MCF 10A (cell line): ENCODE measurements at regions not wholly inside any gene's neighbourhood (a gene's known extent, or its start where the extent isn't known, plus 50 kb on each side); places are given as distances from the start of the nearest gene placed in this dataset.

ENCODE experiments used
- BruUV-seq: library from RNA; stranded (reverse); fragments of 400-500 nt; replicated peaks from 2 replicates; lab custom pipeline; 2021; lab: Mats Ljungman, UMichigan
- CTCF ChIA-PET: fragments of 300-600 bp; sonication (Branson Sonifier 250); formaldehyde crosslinking; extraction: SDS; loops from one replicate; lab custom pipeline; 2021; ENCODE audit warnings: antibody characterized with exemption, inconsistent platforms; lab: Yijun Ruan, JAX
- POLR2A ChIA-PET: fragments of 300-600, 350-650 bp; sonication (Branson Sonifier 250); formaldehyde crosslinking; extraction: SDS; loops from one replicate; lab custom pipeline; 2020; ENCODE audit warnings: antibody characterized with exemption, inconsistent platforms; lab: Yijun Ruan, JAX
- DNase-seq: peaks from one replicate; pipeline ENCODE4 v3.0.0-alpha.2; 2018; ENCODE audit not compliant: unreplicated experiment
- H3K27ac Mint-ChIP-seq: one replicate; pipeline ENCODE4 v1.8.0; 2022; ENCODE audit warnings: mild to moderate bottlenecking, low read depth, mixed read lengths; ENCODE audit not compliant: unreplicated experiment
- H3K27me3 Mint-ChIP-seq: one replicate; pipeline ENCODE4 v1.8.0; 2022; ENCODE audit warnings: mixed read lengths; ENCODE audit not compliant: insufficient read depth, unreplicated experiment
- H3K36me3 Mint-ChIP-seq: one replicate; pipeline ENCODE4 v1.8.0; 2022; ENCODE audit warnings: mild to moderate bottlenecking, moderate library complexity, mixed read lengths; ENCODE audit not compliant: insufficient read depth, unreplicated experiment
- H3K4me1 Mint-ChIP-seq: one replicate; pipeline ENCODE4 v1.8.0; 2022; ENCODE audit warnings: mixed read lengths; ENCODE audit not compliant: insufficient read depth, unreplicated experiment
- H3K4me3 Mint-ChIP-seq: one replicate; pipeline ENCODE4 v1.8.0; 2022; ENCODE audit warnings: mild to moderate bottlenecking, moderate library complexity, mixed read lengths; ENCODE audit not compliant: unreplicated experiment
- H3K9me3 Mint-ChIP-seq: one replicate; pipeline ENCODE4 v1.8.0; 2022; ENCODE audit warnings: mixed read lengths; ENCODE audit not compliant: unreplicated experiment
- intact Hi-C: fragments of 100-400 bp; cut with micrococcal nuclease; formaldehyde crosslinking; loops from 2 replicates; pipeline ENCODE4 v1.14.1; 2022
- TF ChIP-seq, protein P1 (sequence below): fragments of 200-600 bp; IDR thresholded peaks from one replicate; pipeline ENCODE4 v1.8.0; 2022; ENCODE audit warnings: antibody characterized with exemption, mild to moderate bottlenecking; ENCODE audit not compliant: unreplicated experiment

DNA sequence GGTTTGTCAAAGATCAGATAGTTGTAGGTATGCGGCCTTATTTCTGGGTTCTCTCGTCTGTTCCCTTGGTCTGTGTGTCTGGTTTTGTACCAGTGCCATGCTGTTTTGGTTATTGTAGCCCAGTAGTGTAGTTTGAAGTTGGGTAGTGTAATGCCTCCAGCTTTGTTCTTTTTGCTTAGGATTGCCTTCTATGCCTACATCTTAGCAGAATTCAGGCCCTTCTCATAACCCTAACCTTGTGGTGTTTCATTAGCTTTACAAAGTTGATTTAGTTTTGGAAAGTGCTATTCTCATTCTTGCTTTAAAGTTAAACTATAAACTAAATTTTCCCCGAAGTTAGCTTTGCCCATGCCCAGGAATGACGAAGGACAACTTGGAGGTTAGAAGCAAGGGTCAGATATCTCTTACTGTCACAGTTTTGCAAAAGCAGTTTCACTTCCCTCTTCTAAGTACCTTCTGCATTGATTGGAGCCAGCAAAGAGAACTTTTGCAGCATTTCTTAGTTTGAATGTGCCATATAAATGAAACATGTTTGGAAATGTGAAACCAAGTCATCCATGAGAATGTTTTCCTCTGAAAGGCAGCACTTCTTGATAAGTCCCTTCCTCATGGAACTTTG lies 274.3 kb upstream of the DMRT1 start:
- Mint-ChIP-seq H3K36me3 (peaks cover 30% of the 10 kb centered on the region), H3K4me1 (peaks cover 15% of the 10 kb centered on the region), H3K4me3 (no peak overlapping the region), H3K27ac (peak overlapping the region; percentile 81), H3K27me3 (no peaks in the 10 kb centered on the region), H3K9me3 (no peaks in the 10 kb centered on the region)
- TF ChIP-seq, protein P1, sequence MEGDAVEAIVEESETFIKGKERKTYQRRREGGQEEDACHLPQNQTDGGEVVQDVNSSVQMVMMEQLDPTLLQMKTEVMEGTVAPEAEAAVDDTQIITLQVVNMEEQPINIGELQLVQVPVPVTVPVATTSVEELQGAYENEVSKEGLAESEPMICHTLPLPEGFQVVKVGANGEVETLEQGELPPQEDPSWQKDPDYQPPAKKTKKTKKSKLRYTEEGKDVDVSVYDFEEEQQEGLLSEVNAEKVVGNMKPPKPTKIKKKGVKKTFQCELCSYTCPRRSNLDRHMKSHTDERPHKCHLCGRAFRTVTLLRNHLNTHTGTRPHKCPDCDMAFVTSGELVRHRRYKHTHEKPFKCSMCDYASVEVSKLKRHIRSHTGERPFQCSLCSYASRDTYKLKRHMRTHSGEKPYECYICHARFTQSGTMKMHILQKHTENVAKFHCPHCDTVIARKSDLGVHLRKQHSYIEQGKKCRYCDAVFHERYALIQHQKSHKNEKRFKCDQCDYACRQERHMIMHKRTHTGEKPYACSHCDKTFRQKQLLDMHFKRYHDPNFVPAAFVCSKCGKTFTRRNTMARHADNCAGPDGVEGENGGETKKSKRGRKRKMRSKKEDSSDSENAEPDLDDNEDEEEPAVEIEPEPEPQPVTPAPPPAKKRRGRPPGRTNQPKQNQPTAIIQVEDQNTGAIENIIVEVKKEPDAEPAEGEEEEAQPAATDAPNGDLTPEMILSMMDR = no peak
- BruUV-seq = no TSS peak
- no peak for DNase-seq
- CTCF ChIA-PET = interaction anchor here (0.7 to 1.3 kb wide), 2 partner anchors 13 to 120 kb away, joined by 3 read pairs; no protein-coding TSS in a partner anchor
- POLR2A ChIA-PET = interaction anchor here (0.7 to 1.3 kb wide), 3 partner anchors 9 to 232 kb away, joined by 3 to 8 read pairs (median 4); no protein-coding TSS in a partner anchor
- intact Hi-C loops = no loop called here

DNA sequence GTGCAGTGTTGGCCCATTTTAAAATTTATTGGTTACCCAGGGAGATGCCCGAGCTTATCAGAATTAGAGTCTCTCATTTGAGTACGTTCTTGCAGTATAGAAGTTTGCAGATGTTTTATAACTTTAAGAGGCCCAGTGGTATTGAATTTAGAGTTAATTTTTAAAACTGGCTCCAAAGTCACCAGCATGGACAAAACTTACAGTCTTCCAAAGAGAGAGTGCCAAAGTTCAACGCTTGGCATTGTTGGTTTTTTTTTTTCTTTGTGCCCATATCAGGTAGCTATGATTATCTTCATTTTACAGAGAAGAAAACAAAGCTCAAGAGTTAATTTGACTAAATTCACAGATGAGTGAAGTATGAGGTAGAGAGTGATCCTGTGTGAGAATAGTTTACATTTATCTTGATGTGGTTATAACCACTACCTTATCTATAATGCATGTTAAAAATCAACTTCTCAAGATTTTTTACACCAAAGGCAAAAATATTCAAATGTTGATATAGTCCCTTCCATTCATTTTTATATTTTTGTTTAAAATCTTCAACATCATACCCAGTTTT lies 273.7 kb upstream of the DMRT1 start:
- TF ChIP-seq, protein P1 = no peak
- Mint-ChIP-seq H3K27ac (peak overlapping the region; percentile 81), H3K4me3 (no peak overlapping the region), H3K27me3 (no peaks in the 10 kb centered on the region), H3K36me3 (peaks cover 30% of the 10 kb centered on the region), H3K9me3 (no peaks in the 10 kb centered on the region), H3K4me1 (peaks cover 15% of the 10 kb centered on the region)
- BruUV-seq = no TSS peak
- intact Hi-C loops = no loop called here
- ChIA-PET CTCF (interaction anchor here (0.7 to 1.3 kb wide), 2 partner anchors 12 to 121 kb away, joined by 3 read pairs; no protein-coding TSS in a partner anchor), POLR2A (interaction anchor here (0.7 to 1.3 kb wide), 2 partner anchors 9 to 231 kb away, joined by 3 to 4 read pairs; no protein-coding TSS in a partner anchor)
- DNase-seq = no peak

DNA sequence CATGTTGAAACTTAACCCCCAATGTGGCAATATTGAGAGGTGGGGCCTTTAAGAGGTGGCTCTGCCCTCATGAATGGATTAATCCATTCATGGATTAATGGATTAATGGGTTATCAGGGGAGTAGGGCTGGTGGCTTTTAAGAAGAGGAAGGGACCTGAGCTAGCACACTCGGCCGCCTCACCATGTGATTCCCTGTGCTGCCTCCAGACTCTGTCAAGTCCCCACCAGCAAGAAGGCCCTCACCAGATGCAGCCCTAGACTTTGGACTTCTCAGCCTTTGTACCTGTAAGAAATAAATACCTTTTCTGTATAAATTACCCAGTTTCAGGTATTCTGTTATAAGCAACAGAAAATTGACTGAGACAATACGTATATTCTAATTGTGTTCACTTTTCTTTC lies 272.2 kb upstream of the DMRT1 start:
- Mint-ChIP-seq H3K27ac (peak overlapping the region; percentile 81), H3K36me3 (peaks cover 30% of the 10 kb centered on the region), H3K4me3 (no peak overlapping the region), H3K4me1 (peaks cover 15% of the 10 kb centered on the region), H3K9me3 (no peaks in the 10 kb centered on the region), H3K27me3 (no peaks in the 10 kb centered on the region)
- BruUV-seq = no TSS peak
- intact Hi-C loops = no loop called here
- ChIA-PET POLR2A (interaction anchor here (0.7 to 7.8 kb wide), 6 partner anchors 13 to 360 kb away, joined by 3 to 74 read pairs (median 4); no protein-coding TSS in a partner anchor), CTCF (interaction anchor here (0.7 kb wide), 1 partner anchor 104 kb away, joined by 3 read pairs; no protein-coding TSS in a partner anchor)
- TF ChIP-seq, protein P1 = no peak
- no peak for DNase-seq

DNA sequence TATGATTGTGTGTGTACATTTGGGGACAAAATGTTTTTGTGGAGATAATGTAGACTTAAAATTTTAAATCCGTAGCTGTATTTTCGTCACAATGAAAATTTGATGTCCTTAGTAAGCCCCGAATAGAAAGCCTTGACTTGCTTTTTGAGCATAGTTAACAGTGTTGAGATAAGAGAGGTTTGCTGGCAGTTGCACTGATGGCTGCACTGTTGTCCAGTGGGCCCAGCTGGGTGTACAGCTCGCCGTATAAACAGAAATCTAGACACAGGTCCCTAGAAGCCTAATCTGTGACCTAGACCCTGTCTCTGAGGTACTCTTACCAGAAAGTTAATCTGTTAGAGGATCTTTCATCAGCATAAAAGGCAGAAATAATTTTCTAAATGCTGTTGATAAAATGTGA lies 271.3 kb upstream of the DMRT1 start:
- CTCF ChIA-PET = no interaction called here
- no peaks in the 10 kb centered on the region for H3K27me3 Mint-ChIP-seq
- TF ChIP-seq, protein P1 = no peak
- H3K9me3 Mint-ChIP-seq = no peaks in the 10 kb centered on the region
- DNase-seq = no peak
- H3K27ac Mint-ChIP-seq = peak overlapping the region; percentile 81
- peaks cover 15% of the 10 kb centered on the region for H3K4me1 Mint-ChIP-seq
- intact Hi-C loops = no loop called here
- H3K4me3 Mint-ChIP-seq = no peak overlapping the region
- peaks cover 25% of the 10 kb centered on the region for H3K36me3 Mint-ChIP-seq
- BruUV-seq = no TSS peak
- POLR2A ChIA-PET = interaction anchor here (0.6 to 7.8 kb wide), 8 partner anchors 9 to 559 kb away, joined by 3 to 74 read pairs (median 7); no protein-coding TSS in a partner anchor
